Testis (tissue), 2 donors: ENCODE measurements at regions not wholly inside any gene's neighbourhood (a gene's known extent, or its start where the extent isn't known, plus 50 kb on each side); places are given as distances from the start of the nearest gene placed in this dataset.

Source experiments
- DNase-seq: peaks from one replicate; pipeline ENCODE4 v3.0.0-alpha.2; 2019
- H3K27ac ChIP-seq, 2 donors: fragments of 200-600 bp; sonication (generic); one replicate each; pipeline ENCODE4 v1.5.1; 2019
- H3K27me3 ChIP-seq: fragments of 200-600 bp; sonication (generic); one replicate; pipeline ENCODE4 v1.5.1; 2019
- H3K36me3 ChIP-seq: fragments of 200-600 bp; sonication (generic); one replicate; pipeline ENCODE4 v1.5.1; 2017; ENCODE audit warnings: low read depth; ENCODE audit errors: missing control alignments
- H3K4me1 ChIP-seq: fragments of 200-600 bp; sonication (generic); one replicate; pipeline ENCODE4 v1.5.1; 2019
- H3K4me3 ChIP-seq, 2 donors: fragments of 200-600 bp; sonication (generic); one replicate each; pipeline ENCODE4 v1.5.1; 2017 to 2019
- H3K9me3 ChIP-seq: fragments of 200-600 bp; sonication (generic); one replicate; pipeline ENCODE4 v1.5.1; 2017
- POLR2A ChIP-seq: fragments of 450-650 bp; IDR thresholded peaks from one replicate; pipeline ENCODE4 v1.6.1; 2017; ENCODE audit warnings: antibody characterized with exemption, mild to moderate bottlenecking, moderate library complexity
- WGBS, 2 donors: methylation state at CpG; one replicate each; pipeline ENCODE4 v1.1.5; 2018; 5-methylcytosine and 5-hydroxymethylcytosine counted together
- intact Hi-C: fragments of 100-400 bp; cut with DNase I; formaldehyde crosslinking; loops from one replicate; pipeline ENCODE4 v1.15.1; 2023; ENCODE audit warnings: low total_unique reads
- TF ChIP-seq, protein P1 (sequence below), 3 experiments: fragments of 450-650 bp in 2 of 3; fragments of 200-600 bp in 1 of 3; sonication (generic) in 1 of 3; IDR thresholded peaks; one replicate each; pipeline ENCODE4 v1.5.1; 2016 to 2019; ENCODE audit warnings: antibody characterized with exemption in 3 of 3, mild to moderate bottlenecking in 2 of 3, moderate library complexity in 1 of 3

- no peaks in the 10 kb centered on the region for H3K27me3 ChIP-seq
- TF ChIP-seq, protein P1, sequence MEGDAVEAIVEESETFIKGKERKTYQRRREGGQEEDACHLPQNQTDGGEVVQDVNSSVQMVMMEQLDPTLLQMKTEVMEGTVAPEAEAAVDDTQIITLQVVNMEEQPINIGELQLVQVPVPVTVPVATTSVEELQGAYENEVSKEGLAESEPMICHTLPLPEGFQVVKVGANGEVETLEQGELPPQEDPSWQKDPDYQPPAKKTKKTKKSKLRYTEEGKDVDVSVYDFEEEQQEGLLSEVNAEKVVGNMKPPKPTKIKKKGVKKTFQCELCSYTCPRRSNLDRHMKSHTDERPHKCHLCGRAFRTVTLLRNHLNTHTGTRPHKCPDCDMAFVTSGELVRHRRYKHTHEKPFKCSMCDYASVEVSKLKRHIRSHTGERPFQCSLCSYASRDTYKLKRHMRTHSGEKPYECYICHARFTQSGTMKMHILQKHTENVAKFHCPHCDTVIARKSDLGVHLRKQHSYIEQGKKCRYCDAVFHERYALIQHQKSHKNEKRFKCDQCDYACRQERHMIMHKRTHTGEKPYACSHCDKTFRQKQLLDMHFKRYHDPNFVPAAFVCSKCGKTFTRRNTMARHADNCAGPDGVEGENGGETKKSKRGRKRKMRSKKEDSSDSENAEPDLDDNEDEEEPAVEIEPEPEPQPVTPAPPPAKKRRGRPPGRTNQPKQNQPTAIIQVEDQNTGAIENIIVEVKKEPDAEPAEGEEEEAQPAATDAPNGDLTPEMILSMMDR (IDR thresholded peaks at IDR 0.05), result no peak
- TF ChIP-seq POLR2A, result no peak
- no peak for DNase-seq
- intact Hi-C loops, result no loop called here
- 85 to 89% methylated on average over 18 of the region's 18 CpGs for WGBS, 2 donors
- no peaks in the 10 kb centered on the region for H3K9me3 ChIP-seq
- H3K4me1 ChIP-seq, result no peaks in the 10 kb centered on the region
- H3K27ac ChIP-seq, result no peak overlapping the region
- H3K4me3 ChIP-seq, result no peak overlapping the region
- H3K36me3 ChIP-seq, result no peaks in the 10 kb centered on the region
Observed at GRCh38 chr2:236718207-236718992, 148.8 kb downstream of the ACKR3 start.

DNA sequence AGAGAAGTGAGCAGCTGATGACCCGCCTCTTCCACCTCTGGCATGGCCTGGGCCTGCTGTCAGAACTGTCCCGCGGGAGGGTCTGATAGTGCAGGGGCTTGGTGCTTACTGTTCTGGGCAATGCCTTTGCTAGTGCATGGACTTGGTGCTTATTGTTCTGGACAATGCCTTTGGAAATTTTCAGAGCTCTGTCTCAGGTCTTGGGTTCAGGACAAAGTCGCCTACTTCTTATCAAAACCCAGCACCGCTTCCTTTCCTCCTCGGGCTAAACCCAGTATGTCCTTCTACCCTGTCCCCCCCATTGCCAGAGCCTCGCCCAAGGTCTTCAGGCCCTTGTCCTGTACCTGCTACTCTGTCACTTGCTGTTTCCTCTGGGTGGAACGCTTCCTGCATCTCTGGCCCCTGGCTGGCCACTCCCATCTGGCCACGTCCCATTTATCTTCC, 149.6 kb downstream of the ACKR3 start:
- Histone ChIP-seq H3K27me3 (no peaks in the 10 kb centered on the region), H3K4me1 (no peaks in the 10 kb centered on the region), H3K4me3 (no peak overlapping the region), H3K27ac (no peak overlapping the region), H3K9me3 (no peaks in the 10 kb centered on the region), H3K36me3 (no peaks in the 10 kb centered on the region)
- no peak for TF ChIP-seq POLR2A
- TF ChIP-seq, protein P1 (IDR thresholded peaks at IDR 0.05), result no peak
- 70 to 71% methylated on average over 9 of the region's 9 CpGs for WGBS, 2 donors
- DNase-seq, result no peak
- intact Hi-C loops, result no loop called here

GRCh38 chr2:236720974-236721540, 151.4 kb downstream of the ACKR3 start:
- Histone ChIP-seq H3K4me1 (no peaks in the 10 kb centered on the region), H3K36me3 (no peaks in the 10 kb centered on the region), H3K27ac (no peak overlapping the region), H3K27me3 (no peaks in the 10 kb centered on the region), H3K4me3 (no peak overlapping the region), H3K9me3 (no peaks in the 10 kb centered on the region)
- no peak for DNase-seq
- intact Hi-C loops, result no loop called here
- WGBS, 2 donors, result 86 to 87% methylated on average over 15 of the region's 15 CpGs
- TF ChIP-seq POLR2A, result no peak
- TF ChIP-seq, protein P1 (IDR thresholded peaks at IDR 0.05), result no peak

- no peaks in the 10 kb centered on the region for H3K36me3 ChIP-seq
- DNase-seq, result no peak
- H3K27me3 ChIP-seq, result no peaks in the 10 kb centered on the region
- H3K9me3 ChIP-seq, result no peaks in the 10 kb centered on the region
- H3K4me3 ChIP-seq, result no peak overlapping the region
- no peaks in the 10 kb centered on the region for H3K4me1 ChIP-seq
- no peak overlapping the region for H3K27ac ChIP-seq
- intact Hi-C loops, result no loop called here
- 89 to 97% methylated on average over 6 of the region's 6 CpGs for WGBS, 2 donors
- TF ChIP-seq, protein P1 (IDR thresholded peaks at IDR 0.05), result no peak
Observed at GRCh38 chr2:236724200-236724599, 154.6 kb downstream of the ACKR3 start.
